DOHH2 (cell line): ENCODE measurements at regions not wholly inside any gene's neighbourhood (a gene's known extent, or its start where the extent isn't known, plus 50 kb on each side); places are given as distances from the start of the nearest gene placed in this dataset.

Source experiments
- H3F3A ChIP-seq: fragments of 200-600 bp; sonication (generic), shearing (Covaris generic); 2 replicates; pipeline ENCODE4 v1.6.0; 2016; ENCODE audit warnings: antibody characterized with exemption, mild to moderate bottlenecking; ENCODE audit not compliant: control insufficient read depth, insufficient read depth
- H3K27ac ChIP-seq: fragments of 200-600 bp; sonication (generic); 2 replicates; pipeline ENCODE4 v1.5.1; 2014; ENCODE audit warnings: low read depth, mild to moderate bottlenecking, low read length, moderate library complexity
- H3K27me3 ChIP-seq: fragments of 200-600 bp; sonication (generic); 2 replicates; pipeline ENCODE4 v1.6.1; 2014; ENCODE audit warnings: mild to moderate bottlenecking, low read length, mixed read lengths; ENCODE audit not compliant: control insufficient read depth
- H3K36me3 ChIP-seq: fragments of 200-600 bp; sonication (generic); 2 replicates; pipeline ENCODE4 v1.6.1; 2014; ENCODE audit warnings: mild to moderate bottlenecking, low read length, moderate library complexity, mixed read lengths; ENCODE audit not compliant: control insufficient read depth
- H3K4me1 ChIP-seq: fragments of 200-600 bp; sonication (generic); 2 replicates; pipeline ENCODE4 v1.6.1; 2014; ENCODE audit warnings: mild to moderate bottlenecking, low read length, mixed read lengths; ENCODE audit not compliant: control insufficient read depth
- H3K4me2 ChIP-seq: fragments of 200-600 bp; sonication (generic); 2 replicates; pipeline ENCODE4 v1.6.0; 2014; ENCODE audit warnings: mild to moderate bottlenecking, low read length, moderate library complexity
- H3K4me3 ChIP-seq: fragments of 200-600 bp; sonication (generic); 2 replicates; pipeline ENCODE4 v1.5.1; 2014; ENCODE audit warnings: mild to moderate bottlenecking, low read length, mixed read lengths
- H3K79me2 ChIP-seq: fragments of 200-600 bp; sonication (generic); 2 replicates; pipeline ENCODE4 v1.6.1; 2014; ENCODE audit warnings: mild to moderate bottlenecking, low read length, mixed read lengths; ENCODE audit not compliant: control insufficient read depth
- H3K9me2 ChIP-seq: fragments of 200-600 bp; sonication (generic); replicated peaks from 2 replicates; pipeline ENCODE4 v1.6.1; 2014; ENCODE audit warnings: mild to moderate bottlenecking, low read length, mixed read lengths; ENCODE audit not compliant: control insufficient read depth
- H3K9me3 ChIP-seq: fragments of 200-600 bp; sonication (generic); 2 replicates; pipeline ENCODE4 v1.6.1; 2014; ENCODE audit warnings: antibody characterized with exemption, low read length, mixed read lengths; ENCODE audit not compliant: control insufficient read depth, insufficient read depth
- H4K20me1 ChIP-seq: fragments of 200-600 bp; sonication (generic); 2 replicates; pipeline ENCODE4 v1.6.0; 2014; ENCODE audit warnings: low read depth, mild to moderate bottlenecking, antibody characterized with exemption, low read length, moderate library complexity; ENCODE audit not compliant: control insufficient read depth, insufficient read depth
- EZH2phosphoT487 ChIP-seq: fragments of 200-600 bp; sonication (generic); IDR thresholded peaks from 2 replicates; pipeline ENCODE4 v1.6.1; 2017; ENCODE audit warnings: borderline replicate concordance, mild to moderate bottlenecking, antibody characterized with exemption, low read length, moderate library complexity, mixed read lengths
- TF ChIP-seq, protein P1 (sequence below): fragments of 200-600 bp; sonication (generic); IDR thresholded peaks from one replicate; pipeline ENCODE4 v1.5.1; 2014; ENCODE audit warnings: antibody characterized with exemption, mild to moderate bottlenecking, low read depth, low read length; ENCODE audit not compliant: poor library complexity, severe bottlenecking

DNA sequence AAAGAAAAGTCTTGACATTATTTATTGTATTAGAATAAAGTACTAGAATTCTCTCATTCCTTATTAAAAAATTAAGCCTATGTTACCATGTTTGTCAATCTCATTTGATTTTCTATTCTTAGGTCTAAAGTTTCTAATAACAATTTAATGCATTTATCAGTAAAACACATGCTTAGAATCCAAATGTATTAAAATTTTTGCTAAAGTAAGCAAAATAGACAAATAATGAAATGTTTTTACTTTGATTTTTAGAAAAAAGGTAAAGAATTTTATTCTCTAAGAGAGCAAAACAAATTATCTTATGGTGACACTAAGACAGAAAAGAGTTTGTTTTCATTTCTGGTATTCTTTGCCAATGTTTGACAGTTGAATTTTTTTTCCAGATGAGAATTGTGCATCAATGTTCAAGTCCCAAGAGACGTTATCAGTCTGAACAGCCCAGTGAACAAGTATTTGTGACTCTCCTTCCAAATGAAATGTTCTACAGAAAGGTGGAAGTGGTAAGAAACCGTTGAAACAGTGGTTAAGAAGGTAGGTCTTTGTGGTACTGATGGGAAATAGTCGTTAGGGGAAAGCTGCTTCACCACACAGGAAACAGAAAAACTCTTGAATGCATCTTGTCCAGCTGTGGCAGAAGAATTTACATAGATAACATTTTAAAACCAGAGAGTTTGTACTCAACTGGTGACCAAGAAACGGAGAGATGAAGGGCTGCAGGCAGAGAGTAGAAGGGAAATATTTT is 402.5 kb downstream of the PTPRC start:
- Histone ChIP-seq H3K4me2 (peak overlapping the region; percentile 70), H4K20me1 (no peaks in the 10 kb centered on the region), H3K9me3 (peaks cover 13% of the 10 kb centered on the region; the same call in 1 of the 2 replicates), H3K4me3 (peak overlapping the region; percentile 44), H3K9me2 (no peaks in the 10 kb centered on the region), H3K36me3 (peaks cover 54% of the 10 kb centered on the region), H3K79me2 (peaks cover 23% of the 10 kb centered on the region), H3K27ac (peak overlapping the region; percentile 98), H3F3A (peaks cover 26% of the 10 kb centered on the region), H3K4me1 (peaks cover 92% of the 10 kb centered on the region), H3K27me3 (no peaks in the 10 kb centered on the region)
- TF ChIP-seq, protein P1, sequence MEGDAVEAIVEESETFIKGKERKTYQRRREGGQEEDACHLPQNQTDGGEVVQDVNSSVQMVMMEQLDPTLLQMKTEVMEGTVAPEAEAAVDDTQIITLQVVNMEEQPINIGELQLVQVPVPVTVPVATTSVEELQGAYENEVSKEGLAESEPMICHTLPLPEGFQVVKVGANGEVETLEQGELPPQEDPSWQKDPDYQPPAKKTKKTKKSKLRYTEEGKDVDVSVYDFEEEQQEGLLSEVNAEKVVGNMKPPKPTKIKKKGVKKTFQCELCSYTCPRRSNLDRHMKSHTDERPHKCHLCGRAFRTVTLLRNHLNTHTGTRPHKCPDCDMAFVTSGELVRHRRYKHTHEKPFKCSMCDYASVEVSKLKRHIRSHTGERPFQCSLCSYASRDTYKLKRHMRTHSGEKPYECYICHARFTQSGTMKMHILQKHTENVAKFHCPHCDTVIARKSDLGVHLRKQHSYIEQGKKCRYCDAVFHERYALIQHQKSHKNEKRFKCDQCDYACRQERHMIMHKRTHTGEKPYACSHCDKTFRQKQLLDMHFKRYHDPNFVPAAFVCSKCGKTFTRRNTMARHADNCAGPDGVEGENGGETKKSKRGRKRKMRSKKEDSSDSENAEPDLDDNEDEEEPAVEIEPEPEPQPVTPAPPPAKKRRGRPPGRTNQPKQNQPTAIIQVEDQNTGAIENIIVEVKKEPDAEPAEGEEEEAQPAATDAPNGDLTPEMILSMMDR, result no peak
- no peak for TF ChIP-seq EZH2phosphoT487

DNA sequence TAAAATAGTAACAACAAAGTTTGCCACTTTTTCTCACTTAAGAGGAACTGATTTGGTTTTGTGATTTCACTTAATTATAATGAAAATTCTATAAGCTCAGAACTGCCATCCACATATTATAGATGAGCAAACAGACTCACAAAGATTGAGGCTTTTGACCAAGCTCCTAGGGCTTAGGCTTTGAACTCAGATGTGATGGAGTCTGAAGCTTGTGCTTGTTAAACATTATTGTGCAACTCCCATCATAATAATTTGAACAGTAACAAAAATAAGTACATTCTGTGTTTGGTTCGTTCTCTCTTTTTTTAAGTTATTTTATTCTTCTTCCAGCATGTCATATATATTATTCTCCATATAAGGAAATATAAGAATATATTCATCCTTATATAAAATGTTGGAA is 403.4 kb downstream of the PTPRC start:
- Histone ChIP-seq H3F3A (peaks cover 26% of the 10 kb centered on the region), H3K27me3 (no peaks in the 10 kb centered on the region), H3K9me3 (peaks cover 13% of the 10 kb centered on the region; the same call in 1 of the 2 replicates), H4K20me1 (no peaks in the 10 kb centered on the region), H3K36me3 (peaks cover 56% of the 10 kb centered on the region), H3K4me1 (peaks cover 94% of the 10 kb centered on the region), H3K9me2 (no peaks in the 10 kb centered on the region), H3K27ac (peak overlapping the region; percentile 98), H3K79me2 (peaks cover 25% of the 10 kb centered on the region), H3K4me2 (peak overlapping the region; percentile 70), H3K4me3 (peak overlapping the region; percentile 60)
- no peak for TF ChIP-seq EZH2phosphoT487
- TF ChIP-seq, protein P1, result no peak

DNA sequence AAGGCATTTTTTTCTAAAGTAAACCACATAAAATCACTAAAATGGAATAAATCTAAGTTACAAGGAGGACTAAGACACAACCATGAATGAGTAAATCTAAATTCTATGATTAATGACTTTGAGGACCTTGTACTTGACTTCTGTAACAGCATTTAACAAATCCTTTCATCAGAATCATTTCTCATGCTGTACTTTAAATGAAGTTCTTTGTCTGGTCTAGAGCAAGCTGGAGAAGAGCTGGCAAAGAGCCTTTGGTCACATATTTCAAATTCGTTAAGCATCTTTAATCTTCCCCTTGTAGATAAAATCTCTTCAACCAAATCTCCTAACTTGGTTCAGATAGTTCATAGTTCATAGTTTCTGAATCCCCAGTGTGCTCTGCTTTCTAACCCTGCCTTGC is 405.4 kb downstream of the PTPRC start:
- TF ChIP-seq, protein P1, result no peak
- no peak for TF ChIP-seq EZH2phosphoT487
- peaks cover 51% of the 10 kb centered on the region for H3K36me3 ChIP-seq
- peaks cover 25% of the 10 kb centered on the region for H3K79me2 ChIP-seq
- H3K4me1 ChIP-seq, result peaks cover 80% of the 10 kb centered on the region
- H3K9me2 ChIP-seq, result no peaks in the 10 kb centered on the region
- no peaks in the 10 kb centered on the region for H4K20me1 ChIP-seq
- peaks cover 26% of the 10 kb centered on the region for H3F3A ChIP-seq
- H3K27ac ChIP-seq, result peak overlapping the region; percentile 98
- H3K9me3 ChIP-seq, result peaks cover 20% of the 10 kb centered on the region
- H3K4me3 ChIP-seq, result peak overlapping the region; percentile 8
- no peaks in the 10 kb centered on the region for H3K27me3 ChIP-seq
- H3K4me2 ChIP-seq, result peak overlapping the region; percentile 70
